ENCODE measurements at regions not wholly inside any gene's neighbourhood (a gene's known extent, or its start where the extent isn't known, plus 50 kb on each side); places are given as distances from the start of the nearest gene placed in this dataset.

GRCh38 chrX:134745636-134746409, 51.2 kb downstream of the PABIR2 start:
- ATAC-seq (no peak), DNase-seq (ENCODE audit: low read depth, low spot score) (no peak)
- no peaks in the 10 kb centered on the region for H3K9me3 ChIP-seq (ENCODE audit: control insufficient read depth in 1 of 2, insufficient read depth in 1 of 2, low read depth in 1 of 2, low read length in 2 of 2)
- no peaks in the 10 kb centered on the region for H3K9me2 ChIP-seq (ENCODE audit: insufficient read depth)
- BruUV-seq (replicated peaks), result no TSS peak
- TF ChIP-seq CBX3 (IDR thresholded peaks at IDR 0.05; ENCODE audit: low read depth) (no peak), MAX (IDR thresholded peaks at IDR 0.05) (no peak), POLR2A (IDR thresholded peaks at IDR 0.05; ENCODE audit: borderline replicate concordance, extremely low read depth, insufficient read depth, insufficient read length) (no peak), SIN3A (IDR thresholded peaks at IDR 0.05; ENCODE audit: low read depth) (no peak), SRF (IDR thresholded peaks at IDR 0.05; ENCODE audit: low read depth) (no peak), YY1 (IDR thresholded peaks at IDR 0.05; ENCODE audit: extremely low read depth, insufficient replicate concordance, low read depth, low read length) (no peak), REST (IDR thresholded peaks at IDR 0.05; ENCODE audit: low read depth) (no peak), POLR2AphosphoS5 (IDR thresholded peaks at IDR 0.05; ENCODE audit: low read depth, low read length) (no peak), EZH2phosphoT487 (IDR thresholded peaks at IDR 0.05; ENCODE audit: borderline replicate concordance) (no peak), ZBTB33 (IDR thresholded peaks at IDR 0.05; ENCODE audit: extremely low read depth, insufficient replicate concordance, low read length) (no peak), RAD21 (IDR thresholded peaks at IDR 0.05; ENCODE audit: low read depth) (no peak)
- TF ChIP-seq, protein P1, sequence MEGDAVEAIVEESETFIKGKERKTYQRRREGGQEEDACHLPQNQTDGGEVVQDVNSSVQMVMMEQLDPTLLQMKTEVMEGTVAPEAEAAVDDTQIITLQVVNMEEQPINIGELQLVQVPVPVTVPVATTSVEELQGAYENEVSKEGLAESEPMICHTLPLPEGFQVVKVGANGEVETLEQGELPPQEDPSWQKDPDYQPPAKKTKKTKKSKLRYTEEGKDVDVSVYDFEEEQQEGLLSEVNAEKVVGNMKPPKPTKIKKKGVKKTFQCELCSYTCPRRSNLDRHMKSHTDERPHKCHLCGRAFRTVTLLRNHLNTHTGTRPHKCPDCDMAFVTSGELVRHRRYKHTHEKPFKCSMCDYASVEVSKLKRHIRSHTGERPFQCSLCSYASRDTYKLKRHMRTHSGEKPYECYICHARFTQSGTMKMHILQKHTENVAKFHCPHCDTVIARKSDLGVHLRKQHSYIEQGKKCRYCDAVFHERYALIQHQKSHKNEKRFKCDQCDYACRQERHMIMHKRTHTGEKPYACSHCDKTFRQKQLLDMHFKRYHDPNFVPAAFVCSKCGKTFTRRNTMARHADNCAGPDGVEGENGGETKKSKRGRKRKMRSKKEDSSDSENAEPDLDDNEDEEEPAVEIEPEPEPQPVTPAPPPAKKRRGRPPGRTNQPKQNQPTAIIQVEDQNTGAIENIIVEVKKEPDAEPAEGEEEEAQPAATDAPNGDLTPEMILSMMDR (IDR thresholded peaks at IDR 0.05 in 2 of 3, conservative IDR thresholded peaks at IDR 0.05 in 1 of 3; ENCODE audit: borderline replicate concordance in 1 of 3, insufficient read depth in 1 of 3, low read depth in 2 of 3, low read length in 2 of 3), result no peak
- TF ChIP-seq, protein P2, sequence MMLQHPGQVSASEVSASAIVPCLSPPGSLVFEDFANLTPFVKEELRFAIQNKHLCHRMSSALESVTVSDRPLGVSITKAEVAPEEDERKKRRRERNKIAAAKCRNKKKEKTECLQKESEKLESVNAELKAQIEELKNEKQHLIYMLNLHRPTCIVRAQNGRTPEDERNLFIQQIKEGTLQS (IDR thresholded peaks at IDR 0.05), result no peak
- intact Hi-C loops (cut with micrococcal nuclease), result no loop called here
- POLR2A ChIA-PET, result no interaction called here
- no peak overlapping the region for H3K4me2 ChIP-seq (ENCODE audit: low read length)
- H3K4me1 ChIP-seq (ENCODE audit: control insufficient read depth in 1 of 2, insufficient read depth in 2 of 2, low read length in 2 of 2), result no peaks in the 10 kb centered on the region
- no peaks in the 10 kb centered on the region for H3K79me2 ChIP-seq (ENCODE audit: insufficient read depth, low read length)
- RAD21 ChIA-PET (ENCODE audit: low non-redundant PET in 1 of 2, low total read pairs in 2 of 2, uncharacterized antibody in 2 of 2, unreplicated experiment in 2 of 2), result no interaction called here
- CTCF ChIA-PET, result no interaction called here
- H4K20me1 ChIP-seq (ENCODE audit: insufficient read depth), result no peaks in the 10 kb centered on the region
- H3K9ac ChIP-seq (ENCODE audit: low read length), result no peak overlapping the region
- no peak overlapping the region for H3K27ac ChIP-seq (ENCODE audit: low read depth, low read length)
- H2AFZ ChIP-seq (ENCODE audit: low read depth, low read length, poor library complexity, severe bottlenecking), result no peak overlapping the region
- H3K4me3 ChIP-seq (replicated peaks in 1 of 2; ENCODE audit: low read depth in 1 of 2, low read length in 2 of 2), result no peak overlapping the region
- no peaks in the 10 kb centered on the region for H3K36me3 ChIP-seq (ENCODE audit: control insufficient read depth in 1 of 2, insufficient read depth in 2 of 2, low read length in 2 of 2)
- H3K27me3 ChIP-seq (ENCODE audit: insufficient read depth, low read length), result no peaks in the 10 kb centered on the region
